ENCODE measurements at regions not wholly inside any gene's neighbourhood (a gene's known extent, or its start where the extent isn't known, plus 50 kb on each side); places are given as distances from the start of the nearest gene placed in this dataset.

- POLR2A ChIA-PET = no interaction called here
- Histone ChIP-seq H3K9me3 (ENCODE audit: control insufficient read depth, insufficient read depth, low read depth, low read length) (no peaks in the 10 kb centered on the region), H3K36me3 (ENCODE audit: control insufficient read depth in 2 of 2, insufficient read depth in 1 of 2, low read length in 2 of 2) (no peaks in the 10 kb centered on the region), H3K27ac (ENCODE audit: extremely low read depth, low read depth, low read length) (no peak overlapping the region), H3K4me3 (ENCODE audit: low read depth, low read length) (no peak overlapping the region), H3K4me1 (ENCODE audit: control insufficient read depth, insufficient read depth, low read length) (no peaks in the 10 kb centered on the region)
- TF ChIP-seq ZBTB10 (tag by site-specific recombination; IDR thresholded peaks at IDR 0.05) (no peak), ZNF10 (tag by site-specific recombination; IDR thresholded peaks at IDR 0.05) (peak; percentile 92)
- CTCF ChIA-PET = no interaction called here
Observed at GRCh38 chr10:117468665-117469064, 73.9 kb upstream of the EMX2 start.

- Histone ChIP-seq H3K4me3 (ENCODE audit: low read depth, low read length) (no peak overlapping the region), H3K9me3 (ENCODE audit: control insufficient read depth, insufficient read depth, low read depth, low read length) (no peaks in the 10 kb centered on the region), H3K36me3 (ENCODE audit: control insufficient read depth in 2 of 2, insufficient read depth in 1 of 2, low read length in 2 of 2) (no peaks in the 10 kb centered on the region), H3K4me1 (ENCODE audit: control insufficient read depth, insufficient read depth, low read length) (peaks cover 8% of the 10 kb centered on the region), H3K27ac (ENCODE audit: extremely low read depth, low read depth, low read length) (no peak overlapping the region)
- ChIA-PET POLR2A (no interaction called here), CTCF (interaction anchor here (0.6 to 1.0 kb wide), 2 partner anchors 21 to 119 kb away, joined by 4 read pairs; no protein-coding TSS in a partner anchor)
- TF ChIP-seq ZNF692 (tag by site-specific recombination; IDR thresholded peaks at IDR 0.05) = 0 out of 2 replicates have a peak, but pooled peaks have one; percentile 22
- no peak for TF ChIP-seq ZNF211 (tag by site-specific recombination; IDR thresholded peaks at IDR 0.05; ENCODE audit: low read depth)
Observed at GRCh38 chr10:117464176-117464575, 78.4 kb upstream of the EMX2 start.

GRCh38 chr10:117463545-117463920 lies 79.0 kb upstream of the EMX2 start:
- no peaks in the 10 kb centered on the region for H3K9me3 ChIP-seq (ENCODE audit: control insufficient read depth, insufficient read depth, low read depth, low read length)
- POLR2A ChIA-PET = no interaction called here
- peaks cover 8% of the 10 kb centered on the region for H3K4me1 ChIP-seq (ENCODE audit: control insufficient read depth, insufficient read depth, low read length)
- no peak for TF ChIP-seq ZNF24 (tag by site-specific recombination; IDR thresholded peaks at IDR 0.05)
- no peak for TF ChIP-seq ZNF660 (tag by site-specific recombination; IDR thresholded peaks at IDR 0.05)
- no peak overlapping the region for H3K27ac ChIP-seq (ENCODE audit: extremely low read depth, low read depth, low read length)
- no peak overlapping the region for H3K4me3 ChIP-seq (ENCODE audit: low read depth, low read length)
- CTCF ChIA-PET = interaction anchor here (3.3 kb wide), 1 partner anchor 21 kb away, joined by 25 read pairs; no protein-coding TSS in a partner anchor
- H3K36me3 ChIP-seq (ENCODE audit: control insufficient read depth in 2 of 2, insufficient read depth in 1 of 2, low read length in 2 of 2) = no peaks in the 10 kb centered on the region

- Histone ChIP-seq H3K27ac (ENCODE audit: extremely low read depth, low read depth, low read length) (no peak overlapping the region), H3K4me3 (ENCODE audit: low read depth, low read length) (no peak overlapping the region), H3K4me1 (ENCODE audit: control insufficient read depth, insufficient read depth, low read length) (peaks cover 8% of the 10 kb centered on the region), H3K9me3 (ENCODE audit: control insufficient read depth, insufficient read depth, low read depth, low read length) (no peaks in the 10 kb centered on the region), H3K36me3 (ENCODE audit: control insufficient read depth in 2 of 2, insufficient read depth in 1 of 2, low read length in 2 of 2) (no peaks in the 10 kb centered on the region)
- CTCF ChIA-PET = interaction anchor here (1.2 to 3.3 kb wide), 2 partner anchors 20 to 144 kb away, joined by 5 to 25 read pairs; no protein-coding TSS in a partner anchor
- TF ChIP-seq BCL6B (tag by site-specific recombination; IDR thresholded peaks at IDR 0.05) (no peak), KLF17 (tag by site-specific recombination; IDR thresholded peaks at IDR 0.05) (no peak), RBAK (tag by site-specific recombination; IDR thresholded peaks at IDR 0.05) (peak; percentile 99), ZNF404 (tag by site-specific recombination; IDR thresholded peaks at IDR 0.05) (no peak), SETDB1 (IDR thresholded peaks at IDR 0.05; ENCODE audit: insufficient read length, low read length) (peak; percentile 55), TRIM28 (IDR thresholded peaks at IDR 0.05; ENCODE audit: borderline replicate concordance, low read length) (peak; percentile 70; the same call in 1 of the 2 replicates), ZSCAN16 (tag by site-specific recombination; IDR thresholded peaks at IDR 0.05) (no peak), ZNF133 (tag by site-specific recombination; IDR thresholded peaks at IDR 0.05) (no peak), INSM2 (tag by site-specific recombination; IDR thresholded peaks at IDR 0.05) (no peak)
- POLR2A ChIA-PET = interaction anchor here (1.3 kb wide), 1 partner anchor 21 kb away, joined by 3 read pairs; no protein-coding TSS in a partner anchor
Observed at GRCh38 chr10:117462816-117463544, 79.6 kb upstream of the EMX2 start.

Data from HEK293 (cell line).